ENCODE measurements at regions not wholly inside any gene's neighbourhood (a gene's known extent, or its start where the extent isn't known, plus 50 kb on each side); places are given as distances from the start of the nearest gene placed in this dataset.

DNA sequence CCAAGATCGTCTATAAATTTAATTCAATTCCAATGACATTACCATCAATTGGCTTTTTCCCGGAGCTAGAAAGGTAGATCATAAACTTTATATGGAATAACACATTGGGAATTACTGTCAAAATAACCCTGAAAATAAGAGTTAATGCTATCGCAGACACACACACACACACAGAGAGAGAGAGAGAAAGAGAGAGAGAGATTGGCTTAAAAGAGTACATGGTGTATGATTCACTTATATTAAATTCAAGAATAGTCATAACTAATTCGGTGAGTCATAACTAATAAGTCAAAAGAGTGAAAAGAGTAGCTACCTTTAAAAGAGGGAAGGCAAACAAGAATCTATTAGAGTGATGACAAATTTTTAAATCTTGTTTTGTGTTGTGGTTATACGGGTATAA, 425.5 kb downstream of the TBC1D32 start:
- Mint-ChIP-seq H3K27ac (no peak overlapping the region), H3K27me3 (no peaks in the 10 kb centered on the region), H3K4me3 (no peak overlapping the region), H3K36me3 (ENCODE audit: insufficient read depth) (no peaks in the 10 kb centered on the region), H3K9me3 (peaks cover 0 to 2% of the 10 kb centered on the region in 2 donors), H3K4me1 (ENCODE audit: low read depth in 2 of 2) (no peaks in the 10 kb centered on the region)
- ATAC-seq (replicated peaks) (no peak), DNase-seq (no peak)

DNA sequence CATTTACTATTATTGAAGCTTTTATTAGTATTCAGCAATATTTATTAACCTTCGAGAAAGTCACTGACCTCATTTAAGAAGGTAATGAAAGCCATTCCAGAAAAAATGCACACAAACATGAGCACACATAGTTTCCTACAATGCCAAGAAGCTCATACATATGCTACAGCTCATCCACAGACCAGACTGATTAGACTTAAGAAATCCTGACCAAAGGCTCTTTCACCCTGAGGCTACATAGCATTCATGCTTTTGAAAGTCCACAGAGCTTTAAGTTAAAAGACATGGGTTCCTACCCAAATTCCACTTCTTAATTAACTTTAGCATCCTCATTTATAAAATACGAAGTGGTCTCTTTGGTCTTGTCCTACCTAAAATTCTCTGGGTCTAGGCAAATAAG, 430.4 kb downstream of the TBC1D32 start:
- no peaks in the 10 kb centered on the region for H3K4me1 Mint-ChIP-seq (ENCODE audit: low read depth in 2 of 2)
- H3K27me3 Mint-ChIP-seq = no peaks in the 10 kb centered on the region
- DNase-seq = no peak

DNA sequence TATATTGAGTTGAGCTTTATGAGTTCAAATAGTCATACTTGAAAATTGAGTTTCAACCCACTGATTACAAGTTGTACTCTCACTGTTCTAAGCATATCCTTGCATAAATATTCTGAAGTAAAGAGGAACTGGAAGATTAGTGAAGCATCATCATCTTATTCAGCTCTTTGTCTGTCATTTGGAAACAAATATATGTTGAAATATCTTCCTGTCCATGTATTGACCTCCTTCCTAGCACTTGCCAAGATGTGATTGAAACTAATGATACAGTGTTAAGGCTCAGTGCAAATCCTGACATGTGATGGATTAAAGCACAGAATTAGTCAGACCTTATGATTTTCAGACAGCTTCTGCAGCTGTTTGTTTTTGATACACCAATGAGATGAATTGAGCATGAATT, 434.3 kb downstream of the TBC1D32 start:
- ATAC-seq (replicated peaks) (no peak), DNase-seq (no peak)

More for the DNA sequence above, 430.4 kb downstream of the TBC1D32 start:
- ATAC-seq (replicated peaks) = no peak
- Mint-ChIP-seq H3K9me3 (peaks cover 0 to 3% of the 10 kb centered on the region in 2 donors), H3K36me3 (ENCODE audit: insufficient read depth) (no peaks in the 10 kb centered on the region), H3K27ac (no peak overlapping the region), H3K4me3 (no peak overlapping the region)

DNA sequence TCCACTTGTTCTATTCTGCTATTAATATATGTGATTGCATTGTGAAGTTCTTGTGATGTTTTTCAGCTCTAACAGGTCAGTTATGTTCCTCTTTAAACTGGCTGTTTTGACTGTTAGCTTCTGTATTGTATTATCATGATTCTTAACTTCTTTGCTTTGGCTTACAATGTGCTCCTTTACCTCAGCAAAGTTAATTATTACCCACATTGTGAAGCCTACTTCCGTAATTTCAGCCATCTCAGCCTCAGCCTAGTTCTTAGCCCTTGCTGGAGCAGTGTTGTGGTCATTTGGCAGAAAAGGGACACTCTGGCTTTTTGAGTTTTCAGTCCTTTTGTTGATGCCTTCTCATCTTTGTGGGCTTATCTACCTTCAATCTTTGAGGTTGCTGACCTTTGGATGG, 440.2 kb downstream of the TBC1D32 start:
- Mint-ChIP-seq H3K27ac (no peak overlapping the region), H3K4me1 (ENCODE audit: low read depth in 2 of 2) (no peaks in the 10 kb centered on the region), H3K4me3 (no peak overlapping the region), H3K36me3 (ENCODE audit: insufficient read depth) (peaks cover 3% of the 10 kb centered on the region), H3K27me3 (no peaks in the 10 kb centered on the region), H3K9me3 (peaks cover 17 to 23% of the 10 kb centered on the region in 2 donors)
- ATAC-seq (replicated peaks) = no peak
- DNase-seq = no peak

More for the DNA sequence above, 434.3 kb downstream of the TBC1D32 start:
- no peaks in the 10 kb centered on the region for H3K36me3 Mint-ChIP-seq (ENCODE audit: insufficient read depth)
- H3K4me3 Mint-ChIP-seq = no peak overlapping the region
- no peaks in the 10 kb centered on the region for H3K4me1 Mint-ChIP-seq (ENCODE audit: low read depth in 2 of 2)
- H3K27ac Mint-ChIP-seq = no peak overlapping the region
- H3K9me3 Mint-ChIP-seq = peaks cover 6% of the 10 kb centered on the region in 2 donors
- no peaks in the 10 kb centered on the region for H3K27me3 Mint-ChIP-seq

DNA sequence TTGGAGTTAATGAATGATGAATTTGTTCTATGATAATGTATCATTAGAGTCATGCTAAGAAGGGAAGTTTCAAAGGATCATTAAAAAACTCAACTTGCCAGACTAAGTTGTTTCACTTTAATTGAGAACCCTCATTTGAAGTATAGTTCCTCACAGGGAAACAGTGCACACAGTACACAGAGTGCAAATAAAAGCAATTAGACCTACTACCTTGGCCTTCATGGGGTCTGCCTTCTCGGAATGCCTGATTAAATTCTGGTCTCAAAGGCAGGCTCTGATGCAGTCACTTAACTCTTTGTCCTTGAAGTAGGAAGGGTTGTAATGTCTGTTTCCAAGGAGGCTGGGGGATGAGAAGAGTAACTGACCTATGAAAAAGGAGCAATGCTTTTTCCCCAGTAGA, 457.3 kb downstream of the TBC1D32 start:
- Mint-ChIP-seq H3K36me3 (ENCODE audit: insufficient read depth) (no peaks in the 10 kb centered on the region), H3K9me3 (peaks cover 5 to 6% of the 10 kb centered on the region in 2 donors), H3K4me3 (no peak overlapping the region), H3K27ac (no peak overlapping the region), H3K4me1 (ENCODE audit: low read depth in 2 of 2) (no peaks in the 10 kb centered on the region), H3K27me3 (no peaks in the 10 kb centered on the region)
- ATAC-seq (replicated peaks) (no peak), DNase-seq (no peak)

DNA sequence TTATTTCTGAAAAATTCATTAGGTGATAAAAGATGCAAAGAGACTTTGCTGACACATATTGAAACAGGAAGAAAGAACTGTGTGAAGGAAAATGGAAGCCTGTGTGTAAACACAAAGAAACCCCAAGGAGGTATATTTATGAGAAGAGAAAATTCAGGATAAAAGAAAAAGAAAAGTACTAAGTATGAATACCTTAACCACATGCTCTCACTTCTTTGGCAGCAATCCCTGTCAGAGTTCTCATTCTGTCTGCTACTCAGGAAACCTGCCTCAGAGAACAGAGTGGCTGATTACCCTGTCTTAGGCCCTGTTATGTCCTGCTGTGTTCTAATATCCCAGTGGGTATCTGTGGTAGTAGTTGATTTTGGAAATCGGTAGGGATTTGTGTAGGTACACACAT, 457.9 kb downstream of the TBC1D32 start:
- DNase-seq (no peak), ATAC-seq (replicated peaks) (no peak)
- no peaks in the 10 kb centered on the region for H3K4me1 Mint-ChIP-seq (ENCODE audit: low read depth in 2 of 2)
- H3K4me3 Mint-ChIP-seq = no peak overlapping the region
- H3K27ac Mint-ChIP-seq = no peak overlapping the region
- H3K27me3 Mint-ChIP-seq = no peaks in the 10 kb centered on the region
- H3K36me3 Mint-ChIP-seq (ENCODE audit: insufficient read depth) = no peaks in the 10 kb centered on the region
- H3K9me3 Mint-ChIP-seq = peaks cover 5 to 6% of the 10 kb centered on the region in 2 donors

DNA sequence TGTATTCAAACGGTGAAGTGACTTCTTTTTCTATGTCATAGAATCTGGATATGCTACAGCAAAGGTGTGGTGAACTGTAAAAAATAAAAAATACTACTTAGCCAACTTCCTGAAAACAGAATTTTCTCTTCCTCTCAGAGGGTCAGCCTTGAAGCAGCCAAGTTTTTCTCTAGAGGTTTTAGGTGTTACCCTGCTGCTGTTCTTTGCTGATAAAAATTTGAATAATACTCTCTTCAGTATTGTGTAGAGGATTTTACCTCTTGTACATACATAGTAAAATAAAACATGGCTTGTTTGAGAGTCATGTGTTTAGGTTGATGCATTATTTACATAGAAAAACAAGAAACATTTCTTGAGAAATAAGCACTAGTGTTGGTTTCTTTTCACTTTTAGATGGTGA, 458.4 kb downstream of the TBC1D32 start:
- Mint-ChIP-seq H3K9me3 (peaks cover 0 to 6% of the 10 kb centered on the region in 2 donors), H3K27me3 (no peaks in the 10 kb centered on the region), H3K4me3 (no peak overlapping the region), H3K27ac (no peak overlapping the region), H3K36me3 (ENCODE audit: insufficient read depth) (no peaks in the 10 kb centered on the region), H3K4me1 (ENCODE audit: low read depth in 2 of 2) (no peaks in the 10 kb centered on the region)
- ATAC-seq (replicated peaks) = no peak
- DNase-seq = no peak

DNA sequence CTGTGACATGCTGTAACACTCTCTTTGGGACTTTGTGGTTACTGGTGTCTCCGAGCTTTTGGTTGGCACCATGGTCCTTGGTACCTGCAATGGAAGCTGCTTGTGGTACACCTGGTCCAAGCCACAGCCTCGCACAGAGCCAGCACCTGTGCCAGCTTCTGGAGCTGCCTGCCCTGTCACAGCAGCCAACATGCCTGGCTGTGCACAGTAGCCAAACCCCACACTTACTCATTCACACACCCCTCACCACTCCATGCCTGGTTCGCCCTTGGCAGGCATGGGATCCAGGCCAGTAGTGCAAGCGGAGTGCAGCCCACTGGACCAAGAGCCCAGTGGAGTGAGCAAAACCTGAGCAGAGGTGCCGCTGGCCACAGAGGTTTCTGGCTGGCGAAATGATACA, 459.9 kb downstream of the TBC1D32 start:
- peaks cover 0 to 6% of the 10 kb centered on the region in 2 donors for H3K9me3 Mint-ChIP-seq
- H3K27me3 Mint-ChIP-seq = no peaks in the 10 kb centered on the region
- ATAC-seq (replicated peaks) (no peak), DNase-seq (no peak)
- no peak overlapping the region for H3K27ac Mint-ChIP-seq
- no peaks in the 10 kb centered on the region for H3K36me3 Mint-ChIP-seq (ENCODE audit: insufficient read depth)
- no peak overlapping the region for H3K4me3 Mint-ChIP-seq
- no peaks in the 10 kb centered on the region for H3K4me1 Mint-ChIP-seq (ENCODE audit: low read depth in 2 of 2)

DNA sequence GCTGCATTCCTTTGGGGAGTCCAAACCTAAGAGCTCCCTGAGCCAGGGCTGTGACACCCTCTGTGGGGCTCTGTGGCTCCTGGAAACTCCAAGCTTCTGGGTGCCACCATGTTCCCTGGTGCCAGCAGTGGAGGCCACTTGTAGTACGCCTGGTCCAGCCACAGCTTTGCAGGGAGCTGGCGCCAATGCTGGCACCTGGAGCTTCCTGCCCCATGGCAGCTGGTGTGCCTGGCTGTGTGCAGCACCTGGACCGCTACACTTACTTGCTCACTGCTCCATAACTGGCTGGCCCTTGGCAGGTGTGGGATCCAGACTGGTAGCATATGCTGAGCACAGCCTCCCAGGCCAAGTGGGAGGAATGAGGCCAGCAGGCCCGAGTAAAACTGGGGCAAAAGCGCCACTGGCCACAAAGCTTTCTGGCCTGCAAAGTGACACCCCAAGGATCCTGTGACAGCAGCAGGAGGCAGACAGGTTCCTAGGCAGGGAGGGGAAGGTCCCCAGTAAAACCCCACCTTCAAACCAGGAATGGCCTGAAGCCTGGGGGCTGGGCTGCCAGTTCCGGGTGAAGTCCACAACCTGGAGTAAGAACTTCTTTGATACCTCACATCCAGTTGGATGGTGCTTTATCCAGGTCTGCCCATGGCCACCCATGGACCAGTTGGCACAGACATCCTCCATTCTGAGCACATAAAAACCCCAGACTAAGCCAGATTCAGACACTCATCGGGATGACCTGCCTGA, 461.0 kb downstream of the TBC1D32 start:
- no peaks in the 10 kb centered on the region for H3K4me1 Mint-ChIP-seq (ENCODE audit: low read depth in 2 of 2)
- H3K9me3 Mint-ChIP-seq = peaks cover 0 to 6% of the 10 kb centered on the region in 2 donors
- DNase-seq (no peak), ATAC-seq (replicated peaks) (no peak)
- H3K27ac Mint-ChIP-seq = no peak overlapping the region
- no peaks in the 10 kb centered on the region for H3K36me3 Mint-ChIP-seq (ENCODE audit: insufficient read depth)
- no peak overlapping the region for H3K4me3 Mint-ChIP-seq
- H3K27me3 Mint-ChIP-seq = no peaks in the 10 kb centered on the region

DNA sequence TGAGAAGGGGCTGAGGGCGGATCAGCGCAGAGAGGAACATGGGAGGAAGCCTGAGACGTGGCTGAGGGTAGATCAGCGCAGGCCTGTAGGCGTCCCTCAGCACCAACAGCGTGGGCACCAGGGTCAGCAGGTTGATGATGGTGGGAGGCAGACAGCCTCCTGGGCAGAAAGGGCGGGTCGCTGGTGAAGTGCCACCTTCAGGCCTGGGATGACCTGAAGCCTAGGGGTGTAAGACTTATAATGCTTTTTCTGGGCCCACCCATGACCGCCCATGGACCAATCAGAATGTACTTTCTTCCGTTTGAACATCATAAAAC, 462.1 kb downstream of the TBC1D32 start:
- ATAC-seq (replicated peaks) = no peak
- H3K9me3 Mint-ChIP-seq = peaks cover 0 to 5% of the 10 kb centered on the region in 2 donors
- no peaks in the 10 kb centered on the region for H3K36me3 Mint-ChIP-seq (ENCODE audit: insufficient read depth)
- no peaks in the 10 kb centered on the region for H3K27me3 Mint-ChIP-seq
- no peak for DNase-seq
- no peak overlapping the region for H3K27ac Mint-ChIP-seq
- H3K4me1 Mint-ChIP-seq (ENCODE audit: low read depth in 2 of 2) = no peaks in the 10 kb centered on the region
- no peak overlapping the region for H3K4me3 Mint-ChIP-seq

DNA sequence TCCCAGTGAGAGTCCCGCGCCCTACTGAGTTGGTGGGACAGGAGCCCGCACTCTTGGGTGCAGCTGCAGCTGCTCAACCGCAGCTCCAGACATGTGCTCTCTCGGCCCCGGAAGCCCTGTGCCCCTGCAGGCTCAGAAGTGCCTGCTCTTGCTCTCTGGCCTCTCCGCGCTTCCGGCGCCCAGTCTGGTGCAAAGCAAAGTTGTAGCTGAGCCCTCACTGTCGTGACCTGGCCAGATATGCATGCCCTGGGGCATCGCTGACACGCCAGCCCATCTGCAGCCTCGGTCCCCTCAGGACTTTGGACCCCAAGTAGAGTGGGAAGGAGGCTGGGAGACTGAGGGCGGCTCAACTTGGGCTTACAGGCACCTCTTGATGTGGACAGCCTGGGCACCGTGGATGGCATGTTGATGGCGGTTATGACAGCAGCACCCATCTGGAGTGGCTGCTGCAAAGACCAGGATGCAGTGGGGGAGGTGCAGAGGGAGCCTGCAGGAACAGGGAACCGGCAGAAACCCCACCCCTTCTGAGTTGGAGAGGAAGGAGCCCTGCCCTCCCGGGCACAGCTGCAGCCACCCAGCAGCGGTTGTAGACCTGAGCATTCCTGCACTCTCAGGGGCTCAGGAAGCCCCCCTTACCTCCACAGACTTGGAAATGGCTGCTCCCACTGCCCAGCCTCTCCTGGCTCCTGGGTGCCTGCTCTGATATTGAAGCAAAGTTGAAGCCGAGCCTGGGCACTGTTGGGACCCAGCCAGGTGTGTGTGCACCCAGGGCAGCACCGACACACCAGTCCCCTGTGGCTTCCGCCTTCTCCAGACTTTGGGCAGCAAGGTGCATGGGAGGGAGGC, 462.6 kb downstream of the TBC1D32 start:
- H3K36me3 Mint-ChIP-seq (ENCODE audit: insufficient read depth) = no peaks in the 10 kb centered on the region
- no peaks in the 10 kb centered on the region for H3K4me1 Mint-ChIP-seq (ENCODE audit: low read depth in 2 of 2)
- H3K27me3 Mint-ChIP-seq = no peaks in the 10 kb centered on the region
- H3K27ac Mint-ChIP-seq = no peak overlapping the region
- H3K9me3 Mint-ChIP-seq = peaks cover 0 to 7% of the 10 kb centered on the region in 2 donors
- ATAC-seq (replicated peaks) (no peak), DNase-seq (no peak)
- H3K4me3 Mint-ChIP-seq = no peak overlapping the region

DNA sequence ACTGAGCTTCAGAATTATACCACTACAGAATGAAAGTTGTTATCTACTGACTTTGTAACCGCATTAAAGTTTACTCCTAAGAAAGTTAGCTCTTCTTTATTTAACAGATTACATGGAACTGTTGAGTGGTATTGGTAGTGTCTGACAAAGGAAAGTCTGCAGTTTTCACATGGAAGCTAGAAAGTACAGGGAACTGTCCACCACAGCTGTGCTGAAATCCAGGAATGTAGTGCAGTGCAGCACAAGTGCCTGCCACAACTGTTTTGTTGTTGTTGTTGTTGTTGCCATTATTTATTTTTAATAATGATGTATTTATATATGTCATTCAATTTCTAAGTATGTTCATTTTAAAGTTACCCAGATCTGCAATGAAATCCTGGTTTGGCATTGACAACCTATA, 464.9 kb downstream of the TBC1D32 start:
- H3K36me3 Mint-ChIP-seq (ENCODE audit: insufficient read depth) = no peaks in the 10 kb centered on the region
- H3K9me3 Mint-ChIP-seq = peaks cover 0 to 8% of the 10 kb centered on the region in 2 donors
- no peak overlapping the region for H3K27ac Mint-ChIP-seq
- H3K4me1 Mint-ChIP-seq (ENCODE audit: low read depth in 2 of 2) = no peaks in the 10 kb centered on the region
- DNase-seq (no peak), ATAC-seq (replicated peaks) (no peak)
- H3K27me3 Mint-ChIP-seq = no peaks in the 10 kb centered on the region
- H3K4me3 Mint-ChIP-seq = no peak overlapping the region

DNA sequence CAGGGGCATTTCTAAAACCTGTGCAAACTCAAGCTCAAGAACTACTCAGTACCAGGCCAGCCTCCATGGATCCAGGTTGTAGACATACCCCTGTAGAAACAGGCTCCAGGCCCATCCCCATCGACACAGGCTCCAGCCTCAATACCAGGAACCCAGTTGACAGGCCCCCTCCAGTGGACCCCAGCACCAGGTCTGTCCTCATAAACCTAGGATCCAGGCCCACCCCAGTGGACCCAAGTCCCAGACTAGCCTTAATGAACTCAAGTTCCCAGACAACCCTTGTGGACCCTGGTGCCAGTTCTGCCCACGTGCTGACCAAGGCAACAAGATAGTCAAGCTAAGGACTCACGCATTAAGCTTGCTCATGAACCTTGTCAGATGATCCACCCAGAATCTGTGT, 476.9 kb downstream of the TBC1D32 start:
- peaks cover 0 to 11% of the 10 kb centered on the region in 2 donors for H3K9me3 Mint-ChIP-seq
- no peak overlapping the region for H3K4me3 Mint-ChIP-seq
- ATAC-seq (replicated peaks) (no peak), DNase-seq (no peak)
- no peak overlapping the region for H3K27ac Mint-ChIP-seq
- no peaks in the 10 kb centered on the region for H3K27me3 Mint-ChIP-seq
- no peaks in the 10 kb centered on the region for H3K4me1 Mint-ChIP-seq (ENCODE audit: low read depth in 2 of 2)
- H3K36me3 Mint-ChIP-seq (ENCODE audit: insufficient read depth) = no peaks in the 10 kb centered on the region

DNA sequence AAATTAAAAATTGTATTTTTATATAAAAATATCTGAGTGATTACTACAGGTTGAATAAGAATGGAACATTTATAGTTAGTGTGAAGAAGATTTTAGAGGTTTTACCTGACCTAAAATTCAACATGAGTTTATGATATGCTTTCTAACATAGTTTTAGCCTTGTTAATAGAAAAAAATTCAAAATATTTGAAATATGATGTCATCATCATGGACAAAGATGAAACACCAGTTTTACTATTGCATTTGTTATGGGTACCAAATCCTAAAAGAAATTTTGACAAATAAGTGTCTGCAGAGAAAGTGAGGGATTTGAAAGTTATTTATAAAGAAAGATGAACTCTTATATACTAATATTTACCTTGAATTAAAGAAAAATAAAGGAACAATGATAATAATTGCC, 479.7 kb downstream of the TBC1D32 start:
- H3K4me3 Mint-ChIP-seq = no peak overlapping the region
- H3K4me1 Mint-ChIP-seq (ENCODE audit: low read depth in 2 of 2) = no peaks in the 10 kb centered on the region
- H3K27me3 Mint-ChIP-seq = no peaks in the 10 kb centered on the region
- no peak for DNase-seq
- H3K36me3 Mint-ChIP-seq (ENCODE audit: insufficient read depth) = no peaks in the 10 kb centered on the region
- ATAC-seq (replicated peaks) = no peak
- H3K9me3 Mint-ChIP-seq = no peaks in the 10 kb centered on the region
- no peak overlapping the region for H3K27ac Mint-ChIP-seq

All from effector memory CD8-positive, alpha-beta T cell (primary cell).